ENCODE measurements at regions not wholly inside any gene's neighbourhood (a gene's known extent, or its start where the extent isn't known, plus 50 kb on each side); places are given as distances from the start of the nearest gene placed in this dataset.

- POLR2A ChIA-PET: no interaction called here
- no peaks in the 10 kb centered on the region for H3K4me1 ChIP-seq (ENCODE audit: control insufficient read depth, insufficient read depth, low read length)
Measured at GRCh38 chr4:64613046-64613445, 203.8 kb upstream of the TECRL start.

GRCh38 chr4:64598066-64598465 lies 188.8 kb upstream of the TECRL start:
- POLR2A ChIA-PET: no interaction called here
- CTCF ChIA-PET: no interaction called here
- no peak for TF ChIP-seq TCF7L2 (IDR thresholded peaks at IDR 0.05; ENCODE audit: low read depth, low read length)
- TF ChIP-seq SIN3A (IDR thresholded peaks at IDR 0.05; ENCODE audit: borderline replicate concordance, insufficient read depth, low read depth, low read length): no peak
- no peak for TF ChIP-seq CTCF (IDR thresholded peaks at IDR 0.05)
- TF ChIP-seq REST (IDR thresholded peaks at IDR 0.05; ENCODE audit: insufficient read depth in 1 of 2, low read depth in 2 of 2, low read length in 1 of 2): no peak
- TF ChIP-seq POLR2AphosphoS5 (IDR thresholded peaks at IDR 0.05; ENCODE audit: low read depth, low read length): no peak
- no peak overlapping the region for H3K4me3 ChIP-seq (ENCODE audit: low read depth in 2 of 2, low read length in 2 of 2)
- intact Hi-C loops (cut with micrococcal nuclease; ENCODE audit: unreplicated experiment): no loop called here
- ATAC-seq: no peak
- H3K9me3 ChIP-seq (ENCODE audit: control insufficient read depth, insufficient read depth, low read depth, low read length): no peaks in the 10 kb centered on the region
- no peaks in the 10 kb centered on the region for H3K36me3 ChIP-seq (ENCODE audit: control insufficient read depth, insufficient read depth, low read length)
- no peaks in the 10 kb centered on the region for H3K27me3 ChIP-seq (ENCODE audit: control insufficient read depth, insufficient read depth, low read length)
- BruUV-seq (replicated peaks): no TSS peak
- no peak overlapping the region for H3K27ac ChIP-seq (ENCODE audit: low read length)
- DNase-seq (ENCODE audit: low read depth, low spot score): no peak
- in situ Hi-C loops (cut with HindIII; ENCODE audit: low pct_unique_long_range_greater_than_20kb, low sequenced_read_pairs): no loop called here
- H3K4me1 ChIP-seq (ENCODE audit: control insufficient read depth, insufficient read depth, low read length): no peaks in the 10 kb centered on the region

More at GRCh38 chr4:64613046-64613445, 203.8 kb upstream of the TECRL start:
- no peak for TF ChIP-seq CTCF (IDR thresholded peaks at IDR 0.05)
- TF ChIP-seq TCF7L2 (IDR thresholded peaks at IDR 0.05; ENCODE audit: low read depth, low read length): no peak
- no peak for TF ChIP-seq POLR2AphosphoS5 (IDR thresholded peaks at IDR 0.05; ENCODE audit: low read depth, low read length)
- TF ChIP-seq REST (IDR thresholded peaks at IDR 0.05; ENCODE audit: insufficient read depth in 1 of 2, low read depth in 2 of 2, low read length in 1 of 2): no peak
- TF ChIP-seq SIN3A (IDR thresholded peaks at IDR 0.05; ENCODE audit: borderline replicate concordance, insufficient read depth, low read depth, low read length): no peak
- CTCF ChIA-PET: no interaction called here
- Histone ChIP-seq H3K9me3 (ENCODE audit: control insufficient read depth, insufficient read depth, low read depth, low read length) (no peaks in the 10 kb centered on the region), H3K27me3 (ENCODE audit: control insufficient read depth, insufficient read depth, low read length) (no peaks in the 10 kb centered on the region), H3K36me3 (ENCODE audit: control insufficient read depth, insufficient read depth, low read length) (no peaks in the 10 kb centered on the region), H3K4me3 (ENCODE audit: low read depth in 2 of 2, low read length in 2 of 2) (no peak overlapping the region), H3K27ac (ENCODE audit: low read length) (no peak overlapping the region)
- in situ Hi-C loops (cut with HindIII; ENCODE audit: low pct_unique_long_range_greater_than_20kb, low sequenced_read_pairs) (no loop called here), intact Hi-C loops (cut with micrococcal nuclease; ENCODE audit: unreplicated experiment) (loop anchor here (10.0 kb wide), 1 partner anchor 102 kb away; no protein-coding TSS in a partner anchor)
- DNase-seq (ENCODE audit: low read depth, low spot score): no peak
- no peak for ATAC-seq
- no TSS peak for BruUV-seq (replicated peaks)

All from Panc1 (cell line).